ENCODE measurements at regions not wholly inside any gene's neighbourhood (a gene's known extent, or its start where the extent isn't known, plus 50 kb on each side); places are given as distances from the start of the nearest gene placed in this dataset.

- H3K27ac Mint-ChIP-seq, result no peak overlapping the region
- no peak for TF ChIP-seq CTCF (IDR thresholded peaks at IDR 0.05)
- no peaks in the 10 kb centered on the region for H3K36me3 Mint-ChIP-seq (ENCODE audit: low read depth)
- no peak overlapping the region for H3K4me3 Mint-ChIP-seq
- ATAC-seq (ENCODE audit: low read depth), result no peak
- ChIA-PET POLR2A (no interaction called here), CTCF (no interaction called here)
- H3K27me3 Mint-ChIP-seq, result no peaks in the 10 kb centered on the region
- peaks cover 31% of the 10 kb centered on the region for H3K4me1 Mint-ChIP-seq
- H3K9me3 Mint-ChIP-seq, result no peaks in the 10 kb centered on the region
- intact Hi-C loops (cut with micrococcal nuclease), result loop anchor here (1.0 to 10.0 kb wide), 2 partner anchors 7 to 569 kb away; no protein-coding TSS in a partner anchor
- no peak for DNase-seq
Observed at GRCh38 chr2:145185696-145186095, 665.8 kb upstream of the ZEB2 start.

DNA sequence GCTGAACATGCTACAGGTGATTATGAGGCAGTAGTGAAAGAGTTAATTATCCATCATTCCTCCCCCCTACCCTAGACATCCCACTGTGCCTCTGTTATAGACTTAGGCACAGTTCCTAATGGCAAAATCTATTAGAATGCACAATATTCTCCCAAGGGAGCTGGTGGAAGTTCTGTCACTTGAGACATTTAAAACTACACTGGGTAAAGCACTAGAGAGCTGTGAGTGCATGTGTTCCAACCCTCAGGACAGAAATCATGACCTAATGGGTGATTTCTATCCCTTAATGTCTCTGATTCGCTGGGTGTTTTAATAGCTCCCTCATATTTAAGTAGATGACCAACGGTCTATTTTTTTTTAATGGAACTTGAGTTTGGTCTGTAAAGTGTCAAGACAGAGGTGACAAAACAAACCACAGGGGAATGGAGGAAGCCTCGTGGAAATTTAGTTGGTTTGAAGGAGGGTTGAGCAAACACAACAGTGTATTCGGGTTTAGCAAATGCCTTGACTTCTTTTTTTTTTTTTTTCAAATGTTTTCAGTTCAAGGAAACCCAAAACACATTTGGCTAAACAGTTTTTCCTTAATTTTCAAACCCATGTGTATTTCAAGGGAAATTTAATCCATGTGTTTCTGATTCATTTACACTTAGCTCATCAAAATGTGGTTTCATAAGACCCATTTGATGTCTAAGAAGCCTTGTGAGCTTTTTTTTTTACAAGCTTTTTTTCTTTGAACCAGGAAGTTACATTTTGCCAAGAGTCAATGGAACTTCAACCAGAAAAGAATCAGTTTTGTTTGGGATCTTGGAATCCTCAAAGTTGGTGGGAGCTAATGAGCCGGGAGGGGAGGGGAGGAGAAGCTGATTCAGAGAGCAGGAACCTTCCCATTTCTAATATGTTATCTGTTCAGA lies 665.1 kb upstream of the ZEB2 start:
- TF ChIP-seq CTCF (IDR thresholded peaks at IDR 0.05), result no peak
- POLR2A ChIA-PET, result no interaction called here
- no peaks in the 10 kb centered on the region for H3K27me3 Mint-ChIP-seq
- intact Hi-C loops (cut with micrococcal nuclease), result loop anchor here (10.0 kb wide), 1 partner anchor 570 kb away; no protein-coding TSS in a partner anchor
- no peak for DNase-seq
- CTCF ChIA-PET, result no interaction called here
- no peak for ATAC-seq (ENCODE audit: low read depth)
- no peaks in the 10 kb centered on the region for H3K9me3 Mint-ChIP-seq
- H3K36me3 Mint-ChIP-seq (ENCODE audit: low read depth), result no peaks in the 10 kb centered on the region
- peaks cover 25% of the 10 kb centered on the region for H3K4me1 Mint-ChIP-seq
- H3K4me3 Mint-ChIP-seq, result no peak overlapping the region
- no peak overlapping the region for H3K27ac Mint-ChIP-seq

DNA sequence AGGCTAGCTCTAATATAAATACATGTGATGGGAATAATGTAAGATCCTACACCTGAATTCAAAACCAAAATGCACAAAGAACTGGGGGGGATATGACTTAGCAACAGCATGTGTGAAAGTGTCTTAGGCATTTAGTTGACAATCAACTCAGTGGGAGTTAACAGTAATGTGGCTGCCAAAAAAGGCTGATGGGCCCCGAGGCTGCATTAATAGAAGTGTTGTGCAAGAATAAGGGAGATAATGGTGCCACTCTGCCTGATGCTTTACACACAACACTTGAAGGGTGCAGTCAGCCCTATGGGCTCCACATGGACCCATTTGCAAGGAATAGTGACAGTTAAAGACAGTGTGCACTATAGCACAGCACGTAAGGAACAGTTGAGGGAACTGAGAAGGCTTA lies 649.4 kb upstream of the ZEB2 start:
- ChIA-PET POLR2A (no interaction called here), CTCF (no interaction called here)
- intact Hi-C loops (cut with micrococcal nuclease), result no loop called here
- Mint-ChIP-seq H3K27ac (no peak overlapping the region), H3K27me3 (no peaks in the 10 kb centered on the region), H3K36me3 (ENCODE audit: low read depth) (no peaks in the 10 kb centered on the region), H3K4me3 (no peak overlapping the region), H3K4me1 (no peaks in the 10 kb centered on the region), H3K9me3 (no peaks in the 10 kb centered on the region)
- no peak for DNase-seq
- no peak for TF ChIP-seq CTCF (IDR thresholded peaks at IDR 0.05)
- ATAC-seq (ENCODE audit: low read depth), result no peak

DNA sequence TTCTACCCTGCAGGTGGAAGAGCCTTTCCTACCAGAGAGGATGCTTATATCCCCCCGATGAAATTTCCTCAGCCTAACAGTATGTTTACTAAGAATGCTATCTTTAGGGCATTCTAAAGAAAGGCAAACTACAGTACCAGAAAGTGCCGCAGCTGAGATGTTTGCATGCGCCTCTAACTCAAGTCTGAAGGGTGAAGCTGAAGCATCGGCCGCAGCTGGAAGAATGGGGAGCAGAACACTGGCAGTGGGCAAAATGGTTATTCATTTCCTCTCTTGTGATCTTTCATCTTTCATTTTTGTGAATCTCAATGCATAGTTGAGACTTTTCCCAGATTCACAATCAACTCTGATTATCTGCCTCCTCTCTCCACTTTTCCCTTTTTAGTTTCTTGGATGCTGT lies 648.2 kb upstream of the ZEB2 start:
- no peak for ATAC-seq (ENCODE audit: low read depth)
- Mint-ChIP-seq H3K27ac (no peak overlapping the region), H3K9me3 (no peaks in the 10 kb centered on the region), H3K4me1 (no peaks in the 10 kb centered on the region), H3K27me3 (no peaks in the 10 kb centered on the region), H3K36me3 (ENCODE audit: low read depth) (no peaks in the 10 kb centered on the region), H3K4me3 (no peak overlapping the region)
- intact Hi-C loops (cut with micrococcal nuclease), result no loop called here
- TF ChIP-seq CTCF (IDR thresholded peaks at IDR 0.05), result no peak
- POLR2A ChIA-PET, result no interaction called here
- CTCF ChIA-PET, result no interaction called here
- DNase-seq, result no peak

DNA sequence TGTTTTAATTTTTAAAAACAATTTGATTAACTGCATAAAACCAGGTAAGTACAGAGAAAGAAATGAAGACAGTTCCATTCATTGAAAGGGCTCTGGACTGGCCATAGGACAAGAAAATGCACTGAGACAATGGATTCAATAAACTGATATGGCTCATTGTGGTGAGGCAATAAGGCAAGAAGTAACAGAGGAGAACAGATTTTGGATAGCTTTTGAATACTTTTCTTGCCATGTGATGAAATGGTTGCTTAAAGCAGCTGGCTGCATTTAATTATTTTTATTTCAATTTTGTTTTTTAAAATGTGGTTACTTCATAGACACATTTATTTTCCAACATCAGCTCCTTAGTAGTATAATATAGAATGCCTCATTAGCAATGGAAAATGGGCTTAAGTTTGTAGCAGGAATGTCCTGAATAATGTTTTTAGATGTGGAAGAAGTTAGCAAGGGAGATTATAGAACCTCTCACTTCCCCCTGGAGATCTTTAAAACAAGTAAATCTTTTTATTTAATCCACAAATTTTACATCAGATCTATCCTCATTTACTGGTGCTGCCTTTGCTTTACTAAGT lies 646.9 kb upstream of the ZEB2 start:
- Mint-ChIP-seq H3K4me1 (no peaks in the 10 kb centered on the region), H3K27ac (no peak overlapping the region)
- no peak for TF ChIP-seq CTCF (IDR thresholded peaks at IDR 0.05)

More for the DNA sequence above, 646.9 kb upstream of the ZEB2 start:
- CTCF ChIA-PET, result no interaction called here
- no peak for DNase-seq
- intact Hi-C loops (cut with micrococcal nuclease), result no loop called here
- POLR2A ChIA-PET, result no interaction called here
- H3K9me3 Mint-ChIP-seq, result no peaks in the 10 kb centered on the region
- ATAC-seq (ENCODE audit: low read depth), result no peak
- no peak overlapping the region for H3K4me3 Mint-ChIP-seq
- H3K36me3 Mint-ChIP-seq (ENCODE audit: low read depth), result no peaks in the 10 kb centered on the region
- no peaks in the 10 kb centered on the region for H3K27me3 Mint-ChIP-seq
